Activated naive CD4-positive, alpha-beta T cell treated with anti-CD3 and anti-CD28 coated beads for 36 hours (primary cell): ENCODE measurements at regions not wholly inside any gene's neighbourhood (a gene's known extent, or its start where the extent isn't known, plus 50 kb on each side); places are given as distances from the start of the nearest gene placed in this dataset.

Experiments
- CTCF ChIA-PET: fragments of 350-600 bp; sonication (Branson Sonifier 250); formaldehyde crosslinking; loops from one replicate; lab custom pipeline; 2021; ENCODE audit warnings: antibody characterized with exemption; lab: Charles Lee
- DNase-seq: peaks from one replicate; pipeline ENCODE4 v3.0.0-alpha.2; 2020
- H3K27ac Mint-ChIP-seq: one replicate; pipeline ENCODE4 v1.8.0; 2021; ENCODE audit warnings: mild to moderate bottlenecking, mixed read lengths
- H3K27me3 Mint-ChIP-seq: one replicate; pipeline ENCODE4 v1.8.0; 2021; ENCODE audit warnings: low read depth, mixed read lengths
- H3K36me3 Mint-ChIP-seq: one replicate; pipeline ENCODE4 v1.8.0; 2021; ENCODE audit warnings: low read depth, mixed read lengths
- H3K4me1 Mint-ChIP-seq: one replicate; pipeline ENCODE4 v1.8.0; 2021; ENCODE audit warnings: low read depth, mixed read lengths
- H3K4me3 Mint-ChIP-seq: one replicate; pipeline ENCODE4 v1.8.0; 2021; ENCODE audit warnings: mild to moderate bottlenecking, moderate library complexity, mixed read lengths
- H3K9me3 Mint-ChIP-seq: one replicate; pipeline ENCODE4 v1.8.0; 2021; ENCODE audit warnings: mixed read lengths
- intact Hi-C: fragments of 100-400 bp; cut with micrococcal nuclease; formaldehyde crosslinking; loops from one replicate; pipeline ENCODE4 v1.15.1; 2023

- Mint-ChIP-seq H3K36me3 (no peaks in the 10 kb centered on the region), H3K4me1 (peaks cover 2% of the 10 kb centered on the region), H3K4me3 (no peak overlapping the region), H3K9me3 (no peaks in the 10 kb centered on the region), H3K27me3 (no peaks in the 10 kb centered on the region), H3K27ac (no peak overlapping the region)
- CTCF ChIA-PET: no interaction called here
- intact Hi-C loops: no loop called here
- DNase-seq: no peak
Measured at GRCh38 chr2:40758401-40759155, 306.7 kb upstream of the SLC8A1 start.

GRCh38 chr2:40760071-40760666, 308.3 kb upstream of the SLC8A1 start:
- no peak overlapping the region for H3K27ac Mint-ChIP-seq
- CTCF ChIA-PET: no interaction called here
- peaks cover 2% of the 10 kb centered on the region for H3K4me1 Mint-ChIP-seq
- H3K4me3 Mint-ChIP-seq: no peak overlapping the region
- H3K36me3 Mint-ChIP-seq: no peaks in the 10 kb centered on the region
- intact Hi-C loops: loop anchor here (1.0 kb wide), 1 partner anchor 847 kb away; no protein-coding TSS in a partner anchor
- DNase-seq: peak; percentile 10
- no peaks in the 10 kb centered on the region for H3K27me3 Mint-ChIP-seq
- no peaks in the 10 kb centered on the region for H3K9me3 Mint-ChIP-seq

GRCh38 chr2:40773291-40773690, 321.4 kb upstream of the SLC8A1 start:
- DNase-seq: no peak
- CTCF ChIA-PET: interaction anchor here (0.6 kb wide), 1 partner anchor 10 kb away, joined by 3 read pairs; no protein-coding TSS in a partner anchor
- no peak overlapping the region for H3K27ac Mint-ChIP-seq

GRCh38 chr2:40783704-40784103, 331.8 kb upstream of the SLC8A1 start:
- Mint-ChIP-seq H3K4me3 (no peak overlapping the region), H3K4me1 (no peaks in the 10 kb centered on the region), H3K27ac (no peak overlapping the region), H3K36me3 (no peaks in the 10 kb centered on the region), H3K27me3 (no peaks in the 10 kb centered on the region), H3K9me3 (peaks cover 3% of the 10 kb centered on the region)
- intact Hi-C loops: no loop called here
- CTCF ChIA-PET: no interaction called here
- no peak for DNase-seq

More at GRCh38 chr2:40773291-40773690, 321.4 kb upstream of the SLC8A1 start:
- Mint-ChIP-seq H3K27me3 (no peaks in the 10 kb centered on the region), H3K9me3 (peaks cover 3% of the 10 kb centered on the region), H3K4me3 (no peak overlapping the region), H3K36me3 (no peaks in the 10 kb centered on the region), H3K4me1 (no peaks in the 10 kb centered on the region)
- intact Hi-C loops: no loop called here

GRCh38 chr2:40786636-40787035, 334.7 kb upstream of the SLC8A1 start:
- H3K36me3 Mint-ChIP-seq: no peaks in the 10 kb centered on the region
- peaks cover 2% of the 10 kb centered on the region for H3K4me1 Mint-ChIP-seq
- intact Hi-C loops: no loop called here
- CTCF ChIA-PET: no interaction called here
- no peaks in the 10 kb centered on the region for H3K27me3 Mint-ChIP-seq
- no peak overlapping the region for H3K27ac Mint-ChIP-seq
- DNase-seq: no peak
- no peak overlapping the region for H3K4me3 Mint-ChIP-seq
- peaks cover under 1% of the 10 kb centered on the region for H3K9me3 Mint-ChIP-seq

GRCh38 chr2:40797120-40797519, 345.2 kb upstream of the SLC8A1 start:
- Mint-ChIP-seq H3K9me3 (peaks cover 8% of the 10 kb centered on the region), H3K27me3 (no peaks in the 10 kb centered on the region), H3K4me1 (no peaks in the 10 kb centered on the region), H3K4me3 (no peak overlapping the region), H3K36me3 (no peaks in the 10 kb centered on the region), H3K27ac (no peak overlapping the region)
- intact Hi-C loops: no loop called here
- DNase-seq: no peak
- CTCF ChIA-PET: no interaction called here

- CTCF ChIA-PET: no interaction called here
- Mint-ChIP-seq H3K9me3 (peaks cover 9% of the 10 kb centered on the region), H3K36me3 (no peaks in the 10 kb centered on the region), H3K27ac (no peak overlapping the region), H3K4me1 (no peaks in the 10 kb centered on the region), H3K4me3 (no peak overlapping the region), H3K27me3 (no peaks in the 10 kb centered on the region)
- intact Hi-C loops: no loop called here
- no peak for DNase-seq
Measured at GRCh38 chr2:40803900-40804299, 352.0 kb upstream of the SLC8A1 start.

- Mint-ChIP-seq H3K4me1 (no peaks in the 10 kb centered on the region), H3K9me3 (peaks cover 1% of the 10 kb centered on the region), H3K27me3 (no peaks in the 10 kb centered on the region), H3K36me3 (no peaks in the 10 kb centered on the region), H3K4me3 (no peak overlapping the region), H3K27ac (no peak overlapping the region)
- CTCF ChIA-PET: no interaction called here
- intact Hi-C loops: no loop called here
- no peak for DNase-seq
Measured at GRCh38 chr2:40809156-40809555, 357.3 kb upstream of the SLC8A1 start.

GRCh38 chr2:40814616-40815015, 362.7 kb upstream of the SLC8A1 start:
- H3K4me1 Mint-ChIP-seq: no peaks in the 10 kb centered on the region
- H3K27ac Mint-ChIP-seq: no peak overlapping the region
- DNase-seq: no peak
- no peaks in the 10 kb centered on the region for H3K27me3 Mint-ChIP-seq
- intact Hi-C loops: no loop called here
- H3K4me3 Mint-ChIP-seq: no peak overlapping the region
- no peaks in the 10 kb centered on the region for H3K36me3 Mint-ChIP-seq
- CTCF ChIA-PET: no interaction called here
- H3K9me3 Mint-ChIP-seq: no peaks in the 10 kb centered on the region

- Mint-ChIP-seq H3K4me3 (no peak overlapping the region), H3K27me3 (no peaks in the 10 kb centered on the region), H3K36me3 (no peaks in the 10 kb centered on the region), H3K4me1 (peaks cover 10% of the 10 kb centered on the region), H3K9me3 (peaks cover 7% of the 10 kb centered on the region), H3K27ac (no peak overlapping the region)
- DNase-seq: no peak
- intact Hi-C loops: no loop called here
- CTCF ChIA-PET: interaction anchor here (1.2 kb wide), 1 partner anchor 8 kb away, joined by 3 read pairs; no protein-coding TSS in a partner anchor
Measured at GRCh38 chr2:40820319-40820718, 368.4 kb upstream of the SLC8A1 start.

- Mint-ChIP-seq H3K27ac (no peak overlapping the region), H3K36me3 (no peaks in the 10 kb centered on the region), H3K4me3 (no peak overlapping the region), H3K9me3 (peaks cover 7% of the 10 kb centered on the region), H3K4me1 (peaks cover 10% of the 10 kb centered on the region), H3K27me3 (no peaks in the 10 kb centered on the region)
- intact Hi-C loops: no loop called here
- DNase-seq: no peak
- CTCF ChIA-PET: interaction anchor here (0.6 kb wide), 1 partner anchor 504 kb away, joined by 3 read pairs; no protein-coding TSS in a partner anchor
Measured at GRCh38 chr2:40823478-40823877, 371.6 kb upstream of the SLC8A1 start.

GRCh38 chr2:40824278-40824677, 372.4 kb upstream of the SLC8A1 start:
- H3K4me1 Mint-ChIP-seq: peaks cover 10% of the 10 kb centered on the region
- peaks cover 7% of the 10 kb centered on the region for H3K9me3 Mint-ChIP-seq
- no peaks in the 10 kb centered on the region for H3K36me3 Mint-ChIP-seq
- no peaks in the 10 kb centered on the region for H3K27me3 Mint-ChIP-seq
- intact Hi-C loops: no loop called here
- no peak overlapping the region for H3K4me3 Mint-ChIP-seq
- no peak overlapping the region for H3K27ac Mint-ChIP-seq
- DNase-seq: no peak
- CTCF ChIA-PET: interaction anchor here (0.6 kb wide), 1 partner anchor 30 kb away, joined by 3 read pairs; no protein-coding TSS in a partner anchor

GRCh38 chr2:40827392-40827791, 375.5 kb upstream of the SLC8A1 start:
- intact Hi-C loops: no loop called here

More at GRCh38 chr2:40827392-40827791, 375.5 kb upstream of the SLC8A1 start:
- Mint-ChIP-seq H3K27ac (no peak overlapping the region), H3K27me3 (no peaks in the 10 kb centered on the region), H3K4me1 (peaks cover 7% of the 10 kb centered on the region), H3K9me3 (peaks cover 7% of the 10 kb centered on the region), H3K36me3 (no peaks in the 10 kb centered on the region), H3K4me3 (no peak overlapping the region)
- no peak for DNase-seq
- CTCF ChIA-PET: no interaction called here
